Kidney epithelial cell (primary cell): ENCODE measurements at regions not wholly inside any gene's neighbourhood (a gene's known extent, or its start where the extent isn't known, plus 50 kb on each side); places are given as distances from the start of the nearest gene placed in this dataset.

Experiments used
- DNase-seq: peaks from one replicate; pipeline ENCODE4 v3.0.0-alpha.2; 2010; ENCODE audit warnings: low read depth
- H3K27me3 ChIP-seq: 2 replicates; pipeline ENCODE4 v1.6.0; 2011; ENCODE audit warnings: low read length; ENCODE audit not compliant: control insufficient read depth, insufficient read depth
- H3K36me3 ChIP-seq: 2 replicates; pipeline ENCODE4 v1.5.1; 2011; ENCODE audit warnings: low read length; ENCODE audit not compliant: control insufficient read depth, insufficient read depth
- H3K4me3 ChIP-seq: 2 replicates; pipeline ENCODE4 v1.5.1; 2011; ENCODE audit warnings: low read depth, mild to moderate bottlenecking, control low read depth, low read length
- CTCF ChIP-seq: IDR thresholded peaks from 2 replicates; pipeline ENCODE4 v1.5.1; 2011; ENCODE audit warnings: mild to moderate bottlenecking, moderate library complexity, low read length, control low read depth, inconsistent platforms; ENCODE audit not compliant: insufficient read depth, poor library complexity, severe bottlenecking

GRCh38 chr6:121020656-121021055 lies 313.6 kb downstream of the TBC1D32 start:
- no peak for TF ChIP-seq CTCF
- no peak overlapping the region for H3K4me3 ChIP-seq
- H3K36me3 ChIP-seq = no peaks in the 10 kb centered on the region
- no peaks in the 10 kb centered on the region for H3K27me3 ChIP-seq
- DNase-seq = no peak

GRCh38 chr6:121008553-121008952 lies 325.7 kb downstream of the TBC1D32 start:
- DNase-seq = no peak
- no peaks in the 10 kb centered on the region for H3K27me3 ChIP-seq
- TF ChIP-seq CTCF = no peak
- no peaks in the 10 kb centered on the region for H3K36me3 ChIP-seq
- no peak overlapping the region for H3K4me3 ChIP-seq

- DNase-seq = no peak
- no peak overlapping the region for H3K4me3 ChIP-seq
- H3K36me3 ChIP-seq = no peaks in the 10 kb centered on the region
- no peak for TF ChIP-seq CTCF
- no peaks in the 10 kb centered on the region for H3K27me3 ChIP-seq
Observed at GRCh38 chr6:121006024-121006423, 328.3 kb downstream of the TBC1D32 start.

GRCh38 chr6:121000381-121000780 lies 333.9 kb downstream of the TBC1D32 start:
- H3K27me3 ChIP-seq = no peaks in the 10 kb centered on the region
- TF ChIP-seq CTCF = no peak
- DNase-seq = no peak
- H3K36me3 ChIP-seq = no peaks in the 10 kb centered on the region
- H3K4me3 ChIP-seq = no peak overlapping the region

GRCh38 chr6:120996340-120996739 lies 337.9 kb downstream of the TBC1D32 start:
- Histone ChIP-seq H3K4me3 (no peak overlapping the region), H3K27me3 (no peaks in the 10 kb centered on the region), H3K36me3 (no peaks in the 10 kb centered on the region)
- no peak for DNase-seq
- TF ChIP-seq CTCF = no peak

GRCh38 chr6:120994573-120994967 lies 339.7 kb downstream of the TBC1D32 start:
- no peak for DNase-seq
- Histone ChIP-seq H3K27me3 (no peaks in the 10 kb centered on the region), H3K36me3 (no peaks in the 10 kb centered on the region), H3K4me3 (no peak overlapping the region)
- no peak for TF ChIP-seq CTCF
